HCT116 (cell line): ENCODE measurements at regions not wholly inside any gene's neighbourhood (a gene's known extent, or its start where the extent isn't known, plus 50 kb on each side); places are given as distances from the start of the nearest gene placed in this dataset.

Source experiments
- ATAC-seq: fragments of 200-7000 bp; cut with Tn5 transposase; 2 replicates; pipeline ENCODE4 v1.9.1; 2020; ENCODE audit warnings: mild to moderate bottlenecking, moderate library complexity
- BruUV-seq: library from RNA; stranded (reverse); fragments of 400-500 nt; replicated peaks from 2 replicates; lab custom pipeline; 2021; lab: Mats Ljungman, UMichigan
- CTCF ChIA-PET: fragments of 300-600 bp; sonication (Branson Sonifier 250); formaldehyde crosslinking; loops from one replicate; lab custom pipeline; 2021; ENCODE audit warnings: antibody characterized with exemption; lab: Charles Lee
- POLR2A ChIA-PET: fragments of 300-600, 350-600 bp; sonication (Branson Sonifier 250); formaldehyde crosslinking; loops from one replicate; lab custom pipeline; 2021; ENCODE audit warnings: antibody characterized with exemption; lab: Charles Lee
- RAD21 ChIA-PET, 2 experiments: fragments of 300-600 bp; sonication (Branson Sonifier 250); formaldehyde crosslinking; loops; one replicate each; lab custom pipeline; 2023; ENCODE audit warnings: low total read pairs in 2 of 2; ENCODE audit not compliant: uncharacterized antibody in 2 of 2, unreplicated experiment in 2 of 2, low non-redundant PET in 1 of 2; lab: Charles Lee
- DNase-seq: peaks from one replicate; pipeline ENCODE4 v3.0.0-alpha.2; 2010; ENCODE audit warnings: low read depth, low spot score
- H2AFZ ChIP-seq: fragments of 200-600 bp; shearing (Covaris generic), sonication (generic); 2 replicates; pipeline ENCODE4 v1.6.1; 2017; ENCODE audit warnings: low read depth, mixed run types, mixed read lengths, antibody characterized with exemption, low read length; ENCODE audit not compliant: poor library complexity, severe bottlenecking
- H3K27ac ChIP-seq: 2 replicates; pipeline ENCODE4 v1.5.1; 2012; ENCODE audit warnings: low read depth, low read length
- H3K27me3 ChIP-seq: fragments of 200-600 bp; sonication (generic); 2 replicates; pipeline ENCODE4 v1.6.1; 2016; ENCODE audit warnings: mixed run types, low read length, mixed read lengths; ENCODE audit not compliant: insufficient read depth
- H3K36me3 ChIP-seq, 2 experiments: fragments of 200-500 bp in 1 of 2; fragments of 200-600 bp in 1 of 2; sonication (Bioruptor generic) in 1 of 2; sonication (generic) in 1 of 2; 2 replicates each; pipeline versions ENCODE4 v1.5.1 to v1.6.1; 2014 to 2016; ENCODE audit warnings: low read length in 2 of 2, inconsistent platforms in 1 of 2, mixed read lengths in 1 of 2, mixed run types in 1 of 2; ENCODE audit not compliant: insufficient read depth in 2 of 2, control insufficient read depth in 1 of 2
- H3K4me1 ChIP-seq, 2 experiments: fragments of 200-600 bp in 1 of 2; sonication (generic) in 1 of 2; 2 replicates each; pipeline versions ENCODE4 v1.5.1 to v1.6.1; 2012 to 2017; ENCODE audit warnings: low read length in 2 of 2, inconsistent platforms in 1 of 2, mild to moderate bottlenecking in 1 of 2, mixed read lengths in 1 of 2, mixed run types in 1 of 2, moderate library complexity in 1 of 2; ENCODE audit not compliant: insufficient read depth in 2 of 2, control insufficient read depth in 1 of 2
- H3K4me2 ChIP-seq: fragments of 200-600 bp; sonication (generic); 2 replicates; pipeline ENCODE4 v1.6.1; 2017; ENCODE audit warnings: mixed run types, low read length, mixed read lengths
- H3K4me3 ChIP-seq, 2 experiments: fragments of 200-600 bp in 1 of 2; sonication (generic) in 1 of 2; replicated peaks in 1 of 2; 2 replicates each; pipeline ENCODE4 v1.5.1; 2011 to 2016; ENCODE audit warnings: low read length in 2 of 2, control low read depth in 1 of 2, low read depth in 1 of 2, mild to moderate bottlenecking in 1 of 2, mixed read lengths in 1 of 2, mixed run types in 1 of 2
- H3K79me2 ChIP-seq: fragments of 200-600 bp; sonication (generic); 2 replicates; pipeline ENCODE4 v1.6.1; 2017; ENCODE audit warnings: mild to moderate bottlenecking, mixed run types, low read length, moderate library complexity, mixed read lengths; ENCODE audit not compliant: insufficient read depth
- H3K9ac ChIP-seq: fragments of 200-600 bp; sonication (generic); 2 replicates; pipeline ENCODE4 v1.6.1; 2016; ENCODE audit warnings: low read length, mixed read lengths
- H3K9me2 ChIP-seq: fragments of 200-600 bp; sonication (generic), shearing (Covaris generic); 2 replicates; pipeline ENCODE4 v1.6.1; 2017; ENCODE audit warnings: mixed run types, mild to moderate bottlenecking, moderate library complexity; ENCODE audit not compliant: insufficient read depth
- H3K9me3 ChIP-seq, 2 experiments: fragments of 200-500 bp in 1 of 2; fragments of 200-600 bp in 1 of 2; sonication (Bioruptor generic) in 1 of 2; sonication (generic) in 1 of 2; 2 replicates each; pipeline ENCODE4 v1.6.1; 2014 to 2017; ENCODE audit warnings: low read length in 2 of 2, mixed read lengths in 2 of 2, inconsistent platforms in 1 of 2, low read depth in 1 of 2, mild to moderate bottlenecking in 1 of 2, mixed run types in 1 of 2, moderate library complexity in 1 of 2; ENCODE audit not compliant: control insufficient read depth in 1 of 2, insufficient read depth in 1 of 2
- H4K20me1 ChIP-seq: fragments of 200-600 bp; sonication (generic), shearing (Covaris generic); 2 replicates; pipeline ENCODE4 v1.6.1; 2017; ENCODE audit warnings: mixed run types, mild to moderate bottlenecking, moderate library complexity; ENCODE audit not compliant: insufficient read depth
- CEBPB ChIP-seq: IDR thresholded peaks from 2 replicates; pipeline ENCODE4 v1.6.1; 2012; ENCODE audit warnings: low read depth
- EGR1 ChIP-seq: IDR thresholded peaks from 2 replicates; pipeline ENCODE4 v1.6.1; 2012; ENCODE audit warnings: low read depth
- ELF1 ChIP-seq: IDR thresholded peaks from 2 replicates; pipeline ENCODE4 v1.6.1; 2012; ENCODE audit warnings: low read depth, borderline replicate concordance
- FOSL1 ChIP-seq: IDR thresholded peaks from 2 replicates; pipeline ENCODE4 v1.6.1; 2012; ENCODE audit warnings: low read depth
- JUND ChIP-seq: IDR thresholded peaks from 2 replicates; pipeline ENCODE4 v1.6.1; 2012
- POLR2A ChIP-seq: IDR thresholded peaks from 2 replicates; pipeline ENCODE4 v1.7.0; 2011; ENCODE audit warnings: borderline replicate concordance; ENCODE audit not compliant: insufficient read depth, insufficient read length; ENCODE audit errors: extremely low read depth
- RAD21 ChIP-seq: IDR thresholded peaks from 2 replicates; pipeline ENCODE4 v1.6.1; 2012; ENCODE audit warnings: low read depth, mild to moderate bottlenecking
- SIN3A ChIP-seq: IDR thresholded peaks from 2 replicates; pipeline ENCODE4 v1.6.1; 2012; ENCODE audit warnings: low read depth
- SP1 ChIP-seq: IDR thresholded peaks from 2 replicates; pipeline ENCODE4 v1.6.1; 2012; ENCODE audit warnings: low read depth
- SRF ChIP-seq: IDR thresholded peaks from 2 replicates; pipeline ENCODE4 v1.6.1; 2012; ENCODE audit warnings: low read depth
- YY1 ChIP-seq: IDR thresholded peaks from 2 replicates; pipeline ENCODE4 v1.6.1; 2011; ENCODE audit warnings: low read length, low read depth, moderate library complexity, mild to moderate bottlenecking; ENCODE audit not compliant: insufficient replicate concordance; ENCODE audit errors: extremely low read depth
- ZFX ChIP-seq: fragments of 450-650 bp; IDR thresholded peaks from 2 replicates; pipeline ENCODE4 v1.6.1; 2017
- ZNF274 ChIP-seq: fragments of 200-500 bp; sonication (Bioruptor generic); IDR thresholded peaks from 2 replicates; pipeline ENCODE4 v1.6.1; 2014; ENCODE audit warnings: mild to moderate bottlenecking, low read depth, low read length, inconsistent platforms
- intact Hi-C: fragments of 100-400 bp; cut with micrococcal nuclease; formaldehyde crosslinking; loops from 2 replicates; pipeline ENCODE4 v1.10.0; 2022
- TF ChIP-seq, protein P1 (sequence below): IDR thresholded peaks from 2 replicates; pipeline ENCODE4 v1.6.1; 2012; ENCODE audit warnings: low read depth
- TF ChIP-seq, protein P2 (sequence below): IDR thresholded peaks from 2 replicates; pipeline ENCODE4 v1.6.1; 2012

- Histone ChIP-seq H3K4me1 (no peaks in the 10 kb centered on the region), H4K20me1 (no peaks in the 10 kb centered on the region), H3K9me2 (no peaks in the 10 kb centered on the region), H3K27ac (no peak overlapping the region), H3K9me3 (peaks cover 8 to 12% of the 10 kb centered on the region in 2 experiments; a peak in 3 of 4 replicates), H3K4me2 (no peak overlapping the region), H3K9ac (no peak overlapping the region), H3K27me3 (no peaks in the 10 kb centered on the region), H3K36me3 (no peaks in the 10 kb centered on the region), H3K79me2 (no peaks in the 10 kb centered on the region), H3K4me3 (no peak overlapping the region), H2AFZ (no peak overlapping the region)
- intact Hi-C loops = no loop called here
- BruUV-seq = no TSS peak
- ChIA-PET POLR2A (no interaction called here), RAD21 (no interaction called here), CTCF (interaction anchor here (1.3 kb wide), 1 partner anchor 793 kb away, joined by 3 read pairs; no protein-coding TSS in a partner anchor)
- ATAC-seq = no peak
- TF ChIP-seq, protein P1, sequence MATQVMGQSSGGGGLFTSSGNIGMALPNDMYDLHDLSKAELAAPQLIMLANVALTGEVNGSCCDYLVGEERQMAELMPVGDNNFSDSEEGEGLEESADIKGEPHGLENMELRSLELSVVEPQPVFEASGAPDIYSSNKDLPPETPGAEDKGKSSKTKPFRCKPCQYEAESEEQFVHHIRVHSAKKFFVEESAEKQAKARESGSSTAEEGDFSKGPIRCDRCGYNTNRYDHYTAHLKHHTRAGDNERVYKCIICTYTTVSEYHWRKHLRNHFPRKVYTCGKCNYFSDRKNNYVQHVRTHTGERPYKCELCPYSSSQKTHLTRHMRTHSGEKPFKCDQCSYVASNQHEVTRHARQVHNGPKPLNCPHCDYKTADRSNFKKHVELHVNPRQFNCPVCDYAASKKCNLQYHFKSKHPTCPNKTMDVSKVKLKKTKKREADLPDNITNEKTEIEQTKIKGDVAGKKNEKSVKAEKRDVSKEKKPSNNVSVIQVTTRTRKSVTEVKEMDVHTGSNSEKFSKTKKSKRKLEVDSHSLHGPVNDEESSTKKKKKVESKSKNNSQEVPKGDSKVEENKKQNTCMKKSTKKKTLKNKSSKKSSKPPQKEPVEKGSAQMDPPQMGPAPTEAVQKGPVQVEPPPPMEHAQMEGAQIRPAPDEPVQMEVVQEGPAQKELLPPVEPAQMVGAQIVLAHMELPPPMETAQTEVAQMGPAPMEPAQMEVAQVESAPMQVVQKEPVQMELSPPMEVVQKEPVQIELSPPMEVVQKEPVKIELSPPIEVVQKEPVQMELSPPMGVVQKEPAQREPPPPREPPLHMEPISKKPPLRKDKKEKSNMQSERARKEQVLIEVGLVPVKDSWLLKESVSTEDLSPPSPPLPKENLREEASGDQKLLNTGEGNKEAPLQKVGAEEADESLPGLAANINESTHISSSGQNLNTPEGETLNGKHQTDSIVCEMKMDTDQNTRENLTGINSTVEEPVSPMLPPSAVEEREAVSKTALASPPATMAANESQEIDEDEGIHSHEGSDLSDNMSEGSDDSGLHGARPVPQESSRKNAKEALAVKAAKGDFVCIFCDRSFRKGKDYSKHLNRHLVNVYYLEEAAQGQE = no peak
- TF ChIP-seq ELF1 (no peak), JUND (no peak), ZNF274 (no peak), ZFX (no peak), EGR1 (no peak)
- DNase-seq = no peak
Observed at GRCh38 chr15:47988564-47988963, 132.2 kb upstream of the SLC24A5 start.

DNA sequence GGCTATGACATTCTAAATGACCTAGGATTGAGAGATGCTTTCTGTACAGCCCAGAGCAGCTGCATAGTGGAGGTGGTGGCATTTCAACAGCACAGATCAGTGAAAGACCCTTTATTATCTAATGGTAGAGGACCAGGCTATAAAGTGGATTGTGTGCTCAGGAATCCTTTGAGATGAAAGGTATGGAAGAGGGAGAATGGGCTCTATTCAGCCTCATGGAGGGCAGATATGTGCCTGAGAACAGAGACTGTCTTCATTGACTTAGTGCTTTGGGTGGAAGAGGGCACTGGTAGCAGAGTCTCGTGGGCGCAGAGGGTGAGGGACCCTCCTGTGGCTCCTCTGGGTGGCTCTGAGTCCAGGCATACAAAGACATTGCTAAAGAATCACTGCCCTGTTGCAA, 130.0 kb upstream of the SLC24A5 start:
- RAD21 ChIA-PET = no interaction called here
- Histone ChIP-seq H3K27ac (no peak overlapping the region), H3K4me3 (no peak overlapping the region), H3K9ac (no peak overlapping the region), H3K27me3 (no peaks in the 10 kb centered on the region), H2AFZ (no peak overlapping the region), H3K9me2 (no peaks in the 10 kb centered on the region), H3K9me3 (peaks cover 8 to 12% of the 10 kb centered on the region in 2 experiments; a peak in 3 of 4 replicates), H3K79me2 (no peaks in the 10 kb centered on the region), H3K36me3 (no peaks in the 10 kb centered on the region), H3K4me2 (no peak overlapping the region), H3K4me1 (no peaks in the 10 kb centered on the region), H4K20me1 (no peaks in the 10 kb centered on the region)
- TF ChIP-seq ZFX = no peak
- no peak for TF ChIP-seq ZNF274
- no peak for TF ChIP-seq CEBPB
- TF ChIP-seq SP1 = no peak
- TF ChIP-seq, protein P1 = no peak
- no peak for TF ChIP-seq POLR2A
- no peak for TF ChIP-seq YY1
- no peak for TF ChIP-seq JUND
- TF ChIP-seq FOSL1 = no peak
- no peak for TF ChIP-seq RAD21
- TF ChIP-seq SIN3A = no peak
- no peak for TF ChIP-seq EGR1
- TF ChIP-seq SRF = no peak
- TF ChIP-seq, protein P2, sequence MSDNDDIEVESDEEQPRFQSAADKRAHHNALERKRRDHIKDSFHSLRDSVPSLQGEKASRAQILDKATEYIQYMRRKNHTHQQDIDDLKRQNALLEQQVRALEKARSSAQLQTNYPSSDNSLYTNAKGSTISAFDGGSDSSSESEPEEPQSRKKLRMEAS = no peak
- DNase-seq (no peak), ATAC-seq (no peak)
- intact Hi-C loops = no loop called here
- BruUV-seq = no TSS peak
- CTCF ChIA-PET = no interaction called here
- POLR2A ChIA-PET = no interaction called here
